LNCAP (cell line): ENCODE measurements at regions not wholly inside any gene's neighbourhood (a gene's known extent, or its start where the extent isn't known, plus 50 kb on each side); places are given as distances from the start of the nearest gene placed in this dataset.

ENCODE experiments used
- TF ChIP-seq, protein P1 (sequence below): fragments of 450-650 bp; IDR thresholded peaks from 2 replicates; pipeline ENCODE4 v1.5.1; 2017; ENCODE audit warnings: mild to moderate bottlenecking

DNA sequence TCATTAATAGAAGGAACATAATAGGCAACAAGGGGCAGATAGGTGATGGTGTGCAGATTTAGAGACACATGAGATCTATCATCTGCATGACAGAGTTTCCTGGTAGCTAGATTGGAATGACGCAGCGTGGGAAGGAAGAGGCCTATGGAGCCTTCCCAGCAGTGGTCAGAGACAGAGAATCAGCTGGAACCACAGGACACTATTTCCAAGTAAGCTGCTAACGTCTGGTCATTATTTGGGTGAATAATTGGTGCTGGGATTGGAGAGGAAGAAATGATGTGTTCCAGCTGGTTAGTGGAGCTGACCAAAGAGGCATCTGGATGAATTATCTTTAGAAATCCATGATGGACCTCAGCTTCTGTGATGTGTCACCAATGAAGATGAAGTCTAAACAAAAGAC is 91.2 kb upstream of the PRR16 start:
- TF ChIP-seq, protein P1, sequence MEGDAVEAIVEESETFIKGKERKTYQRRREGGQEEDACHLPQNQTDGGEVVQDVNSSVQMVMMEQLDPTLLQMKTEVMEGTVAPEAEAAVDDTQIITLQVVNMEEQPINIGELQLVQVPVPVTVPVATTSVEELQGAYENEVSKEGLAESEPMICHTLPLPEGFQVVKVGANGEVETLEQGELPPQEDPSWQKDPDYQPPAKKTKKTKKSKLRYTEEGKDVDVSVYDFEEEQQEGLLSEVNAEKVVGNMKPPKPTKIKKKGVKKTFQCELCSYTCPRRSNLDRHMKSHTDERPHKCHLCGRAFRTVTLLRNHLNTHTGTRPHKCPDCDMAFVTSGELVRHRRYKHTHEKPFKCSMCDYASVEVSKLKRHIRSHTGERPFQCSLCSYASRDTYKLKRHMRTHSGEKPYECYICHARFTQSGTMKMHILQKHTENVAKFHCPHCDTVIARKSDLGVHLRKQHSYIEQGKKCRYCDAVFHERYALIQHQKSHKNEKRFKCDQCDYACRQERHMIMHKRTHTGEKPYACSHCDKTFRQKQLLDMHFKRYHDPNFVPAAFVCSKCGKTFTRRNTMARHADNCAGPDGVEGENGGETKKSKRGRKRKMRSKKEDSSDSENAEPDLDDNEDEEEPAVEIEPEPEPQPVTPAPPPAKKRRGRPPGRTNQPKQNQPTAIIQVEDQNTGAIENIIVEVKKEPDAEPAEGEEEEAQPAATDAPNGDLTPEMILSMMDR = no peak

DNA sequence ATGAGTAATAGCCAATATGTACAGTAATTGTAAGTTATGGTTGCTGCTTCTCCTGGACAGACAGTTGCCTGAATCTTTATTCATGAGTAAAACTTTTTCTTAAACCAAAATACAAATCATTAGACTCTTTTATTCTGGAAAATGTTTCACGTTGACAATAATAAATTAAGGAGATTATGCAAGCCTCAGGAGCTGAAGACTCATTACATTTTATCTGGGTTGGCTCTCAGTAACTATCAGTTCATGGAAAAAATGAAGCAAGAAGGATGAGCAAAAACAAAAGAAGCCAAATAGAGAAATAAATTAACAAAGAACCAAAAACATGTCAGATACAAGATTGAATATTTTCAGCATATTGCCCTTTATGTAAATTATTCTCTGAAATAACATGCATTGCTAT is 88.9 kb upstream of the PRR16 start:
- TF ChIP-seq, protein P1 = no peak

DNA sequence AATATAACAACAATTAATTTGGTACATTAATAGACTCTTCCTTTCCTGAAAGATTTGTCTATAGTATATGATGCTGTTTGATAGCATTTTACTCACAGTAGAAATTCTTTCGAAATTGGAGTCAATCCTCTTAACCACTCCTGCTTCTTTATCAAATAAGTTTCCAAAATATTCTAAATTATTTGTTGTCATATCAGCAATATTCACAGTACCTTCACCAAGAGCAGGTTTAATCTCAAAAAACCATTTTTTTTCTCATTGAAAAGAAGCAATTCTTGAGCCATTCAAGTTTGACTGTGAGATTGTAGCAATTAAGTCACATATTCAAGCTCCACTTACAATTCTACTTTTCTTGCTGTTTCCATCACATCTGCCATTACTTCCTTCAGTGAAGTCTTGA is 83.5 kb upstream of the PRR16 start:
- TF ChIP-seq, protein P1 = no peak

GRCh38 chr5:120382833-120383232 is 81.3 kb upstream of the PRR16 start:
- TF ChIP-seq, protein P1 = no peak

DNA sequence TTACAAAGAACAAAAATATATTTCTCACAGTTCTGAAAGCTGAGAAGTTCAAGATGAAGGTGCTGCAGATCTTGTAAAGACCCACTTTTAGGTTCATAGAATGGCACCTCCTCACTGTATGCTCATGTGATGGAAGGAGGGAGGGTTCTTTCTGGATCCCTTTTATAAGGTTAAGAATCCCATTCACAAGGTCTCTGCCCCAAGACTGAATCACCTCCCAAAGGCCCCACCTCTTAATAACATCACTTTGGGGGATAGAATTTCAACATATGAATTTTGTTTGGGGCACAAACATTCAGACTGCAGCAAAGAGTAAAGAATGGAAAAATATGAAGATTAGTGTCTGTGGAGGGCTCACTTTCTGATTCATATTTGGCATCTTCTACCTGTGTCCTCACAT is 77.1 kb upstream of the PRR16 start:
- TF ChIP-seq, protein P1 = no peak

- TF ChIP-seq, protein P1 = no peak
Observed at GRCh38 chr5:120388016-120388781, 75.9 kb upstream of the PRR16 start.

DNA sequence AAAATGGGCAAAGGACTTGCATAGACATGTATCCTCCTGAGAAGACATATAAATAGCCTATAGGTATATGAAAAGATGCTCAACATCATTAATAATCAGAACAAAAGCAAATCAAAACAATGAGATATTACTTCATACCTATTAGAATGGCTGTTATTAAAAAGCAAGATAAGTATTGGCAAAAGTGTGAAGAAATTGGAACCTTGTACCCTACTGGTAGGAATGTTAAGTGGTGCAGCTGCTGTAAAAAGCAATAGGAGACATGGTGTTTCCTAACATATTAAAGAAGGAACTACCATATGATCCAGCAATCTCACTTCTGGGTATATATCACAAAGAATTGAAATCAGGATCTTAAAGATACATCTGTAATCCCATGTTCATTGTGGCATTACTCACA is 69.8 kb upstream of the PRR16 start:
- TF ChIP-seq, protein P1 = no peak

- TF ChIP-seq, protein P1 = no peak
Observed at GRCh38 chr5:120396186-120396585, 67.9 kb upstream of the PRR16 start.
